K562 (cell line): ENCODE measurements at regions not wholly inside any gene's neighbourhood (a gene's known extent, or its start where the extent isn't known, plus 50 kb on each side); places are given as distances from the start of the nearest gene placed in this dataset.

Experiments used
- ATAC-seq: fragments of 200-7000 bp; cut with Tn5 transposase; 3 replicates; pipeline ENCODE4 v1.9.1; 2020; ENCODE audit warnings: moderate library complexity
- BruUV-seq: library from RNA; stranded (reverse); fragments of 400-500 nt; replicated peaks from 2 replicates; lab custom pipeline; 2021; lab: Mats Ljungman, UMichigan
- CTCF ChIA-PET: fragments of 300-600 bp; formaldehyde crosslinking; extraction: SDS; loops from one replicate; lab custom pipeline; 2021; ENCODE audit warnings: low intra/inter-chr PET ratio; lab: Yijun Ruan, JAX
- POLR2A ChIA-PET: fragments of 300-600, 350-650 bp; sonication (Branson Sonifier 250); formaldehyde crosslinking; extraction: SDS; loops from one replicate; lab custom pipeline; 2021; ENCODE audit warnings: antibody characterized with exemption, inconsistent platforms; lab: Yijun Ruan, JAX
- DNase-seq, 4 experiments: peaks; one replicate each; pipeline versions ENCODE4 v3.0.0 to v3.0.0-alpha.2; 2011 to 2018; ENCODE audit warnings: low spot score in 3 of 4, mixed read lengths in 3 of 4; ENCODE audit errors: extremely low read depth in 1 of 4
- FAIRE-seq: peaks from 2 replicates; lab custom pipeline; 2011; peaks lifted over from hg19 to GRCh38; lab: Jason Lieb, UNC
- H2AFZ ChIP-seq: 2 replicates; pipeline ENCODE4 v1.6.0; 2011; ENCODE audit warnings: low read depth, low read length, control low read depth, inconsistent platforms
- H3K27ac ChIP-seq: fragments of 200-600 bp; 3 replicates; pipeline ENCODE4 v1.8.0; 2011; ENCODE audit warnings: low read depth, mild to moderate bottlenecking, control low read depth, inconsistent platforms, low read length, moderate library complexity, mixed read lengths; ENCODE audit errors: extremely low read depth
- H3K27me3 ChIP-seq, 2 experiments: fragments of 300-600 bp in 1 of 2; 2 replicates in 1 of 2; 3 replicates in 1 of 2; pipeline versions ENCODE4 v1.6.0 to v1.8.0; 2011; ENCODE audit warnings: inconsistent platforms in 2 of 2, low read length in 2 of 2, mild to moderate bottlenecking in 1 of 2, mixed read lengths in 1 of 2, moderate library complexity in 1 of 2; ENCODE audit not compliant: control insufficient read depth in 2 of 2, insufficient read depth in 2 of 2
- H3K36me3 ChIP-seq: fragments of 300-600 bp; 3 replicates; pipeline ENCODE4 v1.8.0; 2011; ENCODE audit warnings: mild to moderate bottlenecking, low read length, inconsistent platforms; ENCODE audit not compliant: control insufficient read depth, insufficient read depth
- H3K4me1 ChIP-seq, 2 experiments: fragments of 200-600 bp in 1 of 2; replicated peaks in 1 of 2; 2 replicates in 1 of 2; 3 replicates in 1 of 2; pipeline versions ENCODE4 v1.5.1 to v1.8.0; 2011; ENCODE audit warnings: inconsistent platforms in 2 of 2, low read length in 2 of 2, mild to moderate bottlenecking in 1 of 2, mixed read lengths in 1 of 2, moderate library complexity in 1 of 2; ENCODE audit not compliant: control insufficient read depth in 2 of 2, insufficient read depth in 2 of 2
- H3K4me2 ChIP-seq: 2 replicates; pipeline ENCODE4 v1.6.1; 2011; ENCODE audit warnings: low read length, control low read depth, inconsistent platforms, mixed read lengths; ENCODE audit not compliant: insufficient read depth
- H3K4me3 ChIP-seq: fragments of 200-600 bp; sonication (generic), shearing (Covaris generic); 2 replicates; pipeline ENCODE4 v1.5.1; 2016; ENCODE audit warnings: control low read depth, inconsistent platforms
- H3K79me2 ChIP-seq: fragments of 200-600 bp; 3 replicates; pipeline ENCODE4 v1.8.0; 2011; ENCODE audit warnings: low read length, inconsistent platforms; ENCODE audit not compliant: control insufficient read depth, insufficient read depth
- H3K9ac ChIP-seq, 2 experiments: 2 replicates each; pipeline versions ENCODE4 v1.6.0 to v1.6.1; 2011; ENCODE audit warnings: low read depth in 2 of 2, low read length in 2 of 2, control low read depth in 1 of 2, inconsistent platforms in 1 of 2, mild to moderate bottlenecking in 1 of 2, mixed read lengths in 1 of 2; ENCODE audit not compliant: insufficient read depth in 1 of 2
- H3K9me1 ChIP-seq: one replicate; pipeline ENCODE4 v1.6.0; 2011; ENCODE audit warnings: inconsistent platforms, mild to moderate bottlenecking, low read length, moderate library complexity; ENCODE audit not compliant: control insufficient read depth, insufficient read depth
- H3K9me3 ChIP-seq: replicated peaks from 2 replicates; pipeline ENCODE4 v1.5.1; 2011; ENCODE audit warnings: low read depth, low read length, inconsistent platforms; ENCODE audit not compliant: control insufficient read depth, insufficient read depth
- H4K20me1 ChIP-seq: replicated peaks from 2 replicates; pipeline ENCODE4 v1.6.1; 2011; ENCODE audit warnings: low read length, inconsistent platforms, mixed read lengths; ENCODE audit not compliant: control insufficient read depth, insufficient read depth
- BHLHE40 ChIP-seq: IDR thresholded peaks from 2 replicates; pipeline ENCODE4 v1.6.1; 2011; ENCODE audit warnings: low read length, improper control_type of control experiment
- BRD9 ChIP-seq: fragments of 450-650 bp; IDR thresholded peaks from 2 replicates; pipeline ENCODE4 v1.6.1; 2018; ENCODE audit warnings: low read depth; ENCODE audit not compliant: partially characterized antibody
- COPS2 ChIP-seq: fragments of 450-650 bp; conservative IDR thresholded peaks from 2 replicates; pipeline ENCODE4 v1.6.1; 2016; ENCODE audit warnings: mild to moderate bottlenecking, moderate library complexity
- HNRNPH1 ChIP-seq: fragments of 200-400 bp; formaldehyde crosslinking; optimal IDR thresholded peaks from 2 replicates; pipeline ENCODE3; 2017; ENCODE audit warnings: low read depth, mild to moderate bottlenecking, low read length, moderate library complexity
- ILF3 ChIP-seq: fragments of 450-650 bp; IDR thresholded peaks from 2 replicates; pipeline ENCODE4 v1.6.1; 2018; ENCODE audit warnings: antibody characterized with exemption, mild to moderate bottlenecking, moderate library complexity, borderline replicate concordance
- MTA3 ChIP-seq: fragments of 450-650 bp; formaldehyde crosslinking; IDR thresholded peaks from 2 replicates; pipeline ENCODE4 v1.6.1; 2017; ENCODE audit warnings: mild to moderate bottlenecking, borderline replicate concordance
- POLR2AphosphoS2 ChIP-seq: IDR thresholded peaks from 2 replicates; pipeline ENCODE4 v1.6.1; 2012; ENCODE audit warnings: low read length, improper control_type of control experiment
- SP2 ChIP-seq: IDR thresholded peaks from 2 replicates; pipeline ENCODE4 v1.6.1; 2011; ENCODE audit warnings: mild to moderate bottlenecking, low read depth, low read length, moderate library complexity; ENCODE audit not compliant: poor library complexity, severe bottlenecking; ENCODE audit errors: extremely low read depth
- SPI1 ChIP-seq: IDR thresholded peaks from 2 replicates; pipeline ENCODE4 v1.6.1; 2011; ENCODE audit warnings: low read depth, low read length, control low read depth, borderline replicate concordance
- TRIM24 ChIP-seq, 2 experiments: fragments of 450-650 bp; IDR thresholded peaks; 2 replicates each; pipeline ENCODE4 v1.6.1; 2016
- YY1 ChIP-seq, 3 experiments: IDR thresholded peaks; 2 replicates each; pipeline ENCODE4 v1.6.1; 2011; ENCODE audit warnings: low read length in 2 of 3, mild to moderate bottlenecking in 2 of 3, moderate library complexity in 2 of 3, borderline replicate concordance in 1 of 3, control low read depth in 1 of 3, low read depth in 1 of 3; ENCODE audit not compliant: insufficient read depth in 3 of 3, insufficient replicate concordance in 2 of 3, control insufficient read depth in 1 of 3, insufficient read length in 1 of 3; ENCODE audit errors: extremely low read depth in 1 of 3
- ZNF12 ChIP-seq: sonication (generic); formaldehyde crosslinking; IDR thresholded peaks from 2 replicates; pipeline ENCODE4 v1.4.0; 2020; ENCODE audit warnings: mild to moderate bottlenecking, missing genetic modification reagents
- ZNF75A ChIP-seq: fragments of 450-650 bp; formaldehyde crosslinking; IDR thresholded peaks from 2 replicates; pipeline ENCODE4 v1.4.0; 2020; ENCODE audit warnings: mild to moderate bottlenecking
- WGBS: fragments of 100-300 bp; shearing (Covaris generic); methylation state at CpG from one replicate; pipeline ENCODE4 v1.1.6; 2016; ENCODE audit warnings: low coverage, mixed read lengths; ENCODE audit not compliant: insufficient coverage; ENCODE audit errors: missing lambda C conversion rate; 5-methylcytosine and 5-hydroxymethylcytosine counted together
- in situ Hi-C: fragments of 300-500 bp; cut with MboI; formaldehyde crosslinking; loops from 4 replicates; pipeline ENCODE4 v1.15.0; 2018; ENCODE audit warnings: inconsistent platforms, mixed read lengths
- intact Hi-C: fragments of 100-400 bp; cut with micrococcal nuclease; formaldehyde crosslinking; loops from 2 replicates; pipeline ENCODE4 v1.14.2; 2022
- TF ChIP-seq, protein P1 (sequence below): fragments of 200-800 bp; sonication (Bioruptor generic); IDR thresholded peaks from 2 replicates; pipeline ENCODE4 v1.6.1; 2017; ENCODE audit warnings: missing genetic modification characterization, missing compliant biosample characterization
- TF ChIP-seq, protein P2 (sequence below): conservative IDR thresholded peaks from 2 replicates; pipeline ENCODE4 v1.6.1; 2011; ENCODE audit warnings: low read depth, mild to moderate bottlenecking, low read length; ENCODE audit not compliant: control insufficient read depth

DNA sequence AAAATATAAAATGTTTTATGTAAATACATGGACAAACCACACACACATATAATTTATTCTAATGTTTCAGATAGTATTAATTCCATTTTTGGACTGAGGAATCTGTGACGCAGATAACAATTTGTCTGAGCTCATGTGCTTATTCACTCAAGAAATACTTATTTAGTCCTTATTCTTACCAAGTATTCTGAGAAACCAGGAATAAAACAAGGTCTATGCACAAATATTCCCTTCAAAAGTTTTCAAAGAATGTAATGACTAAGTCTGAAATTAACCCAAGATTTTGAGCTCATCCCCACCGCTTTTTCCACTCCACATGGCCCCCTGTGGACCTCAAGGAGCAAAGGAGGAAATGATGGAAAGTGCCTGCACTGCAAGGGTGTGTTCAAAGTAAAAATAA is 1022.3 kb downstream of the EFNA5 start:
- no peaks in the 10 kb centered on the region for H4K20me1 ChIP-seq
- no peak overlapping the region for H3K27ac ChIP-seq
- H3K79me2 ChIP-seq, result no peaks in the 10 kb centered on the region
- no peak overlapping the region for H3K9ac ChIP-seq
- no peaks in the 10 kb centered on the region for H3K36me3 ChIP-seq
- no peaks in the 10 kb centered on the region for H3K27me3 ChIP-seq
- CTCF ChIA-PET, result no interaction called here
- ATAC-seq (no peak), DNase-seq (no peak), FAIRE-seq (no peak)
- WGBS, result 0% methylated on average over 2 of the region's 2 CpGs
- no peaks in the 10 kb centered on the region for H3K4me1 ChIP-seq
- in situ Hi-C loops (no loop called here), intact Hi-C loops (no loop called here)
- no peaks in the 10 kb centered on the region for H3K9me3 ChIP-seq
- POLR2A ChIA-PET, result no interaction called here
- H2AFZ ChIP-seq, result no peak overlapping the region
- no peaks in the 10 kb centered on the region for H3K9me1 ChIP-seq
- H3K4me3 ChIP-seq, result no peak overlapping the region
- no peak overlapping the region for H3K4me2 ChIP-seq
- no TSS peak for BruUV-seq
- TF ChIP-seq ZNF12 (CRISPR knock-in tag) (no peak), BRD9 (no peak), ILF3 (no peak), BHLHE40 (no peak), SP2 (no peak), COPS2 (no peak), HNRNPH1 (no peak), MTA3 (no peak), TRIM24 (IDR thresholded peaks at IDR 0.05) (no peak), POLR2AphosphoS2 (no peak), ZNF75A (no peak), SPI1 (no peak), YY1 (IDR thresholded peaks at IDR 0.05; ENCODE audit: borderline replicate concordance in 1 of 3, control insufficient read depth in 1 of 3, extremely low read depth in 1 of 3, insufficient read depth in 3 of 3, insufficient read length in 1 of 3, insufficient replicate concordance in 2 of 3, low read depth in 1 of 3, low read length in 2 of 3) (no peak)
- TF ChIP-seq, protein P1, sequence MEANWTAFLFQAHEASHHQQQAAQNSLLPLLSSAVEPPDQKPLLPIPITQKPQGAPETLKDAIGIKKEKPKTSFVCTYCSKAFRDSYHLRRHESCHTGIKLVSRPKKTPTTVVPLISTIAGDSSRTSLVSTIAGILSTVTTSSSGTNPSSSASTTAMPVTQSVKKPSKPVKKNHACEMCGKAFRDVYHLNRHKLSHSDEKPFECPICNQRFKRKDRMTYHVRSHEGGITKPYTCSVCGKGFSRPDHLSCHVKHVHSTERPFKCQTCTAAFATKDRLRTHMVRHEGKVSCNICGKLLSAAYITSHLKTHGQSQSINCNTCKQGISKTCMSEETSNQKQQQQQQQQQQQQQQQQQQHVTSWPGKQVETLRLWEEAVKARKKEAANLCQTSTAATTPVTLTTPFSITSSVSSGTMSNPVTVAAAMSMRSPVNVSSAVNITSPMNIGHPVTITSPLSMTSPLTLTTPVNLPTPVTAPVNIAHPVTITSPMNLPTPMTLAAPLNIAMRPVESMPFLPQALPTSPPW (CRISPR knock-in tag), result no peak
- TF ChIP-seq, protein P2, sequence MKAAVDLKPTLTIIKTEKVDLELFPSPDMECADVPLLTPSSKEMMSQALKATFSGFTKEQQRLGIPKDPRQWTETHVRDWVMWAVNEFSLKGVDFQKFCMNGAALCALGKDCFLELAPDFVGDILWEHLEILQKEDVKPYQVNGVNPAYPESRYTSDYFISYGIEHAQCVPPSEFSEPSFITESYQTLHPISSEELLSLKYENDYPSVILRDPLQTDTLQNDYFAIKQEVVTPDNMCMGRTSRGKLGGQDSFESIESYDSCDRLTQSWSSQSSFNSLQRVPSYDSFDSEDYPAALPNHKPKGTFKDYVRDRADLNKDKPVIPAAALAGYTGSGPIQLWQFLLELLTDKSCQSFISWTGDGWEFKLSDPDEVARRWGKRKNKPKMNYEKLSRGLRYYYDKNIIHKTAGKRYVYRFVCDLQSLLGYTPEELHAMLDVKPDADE, result no peak
